HG03025 (cell line): ENCODE measurements at regions not wholly inside any gene's neighbourhood (a gene's known extent, or its start where the extent isn't known, plus 50 kb on each side); places are given as distances from the start of the nearest gene placed in this dataset.

ENCODE experiments used
- ATAC-seq: cut with Tn5 transposase; IDR thresholded peaks from one replicate; pipeline ENCODE4 v1.9.1; 2021; ENCODE audit warnings: mild to moderate bottlenecking, moderate library complexity; ENCODE audit not compliant: unreplicated experiment, low FRiP score

- no peak for ATAC-seq
Observed at GRCh38 chr2:41886145-41886664, 161.6 kb upstream of the PKDCC start.

GRCh38 chr2:41886757-41887156 is 161.1 kb upstream of the PKDCC start:
- no peak for ATAC-seq

DNA sequence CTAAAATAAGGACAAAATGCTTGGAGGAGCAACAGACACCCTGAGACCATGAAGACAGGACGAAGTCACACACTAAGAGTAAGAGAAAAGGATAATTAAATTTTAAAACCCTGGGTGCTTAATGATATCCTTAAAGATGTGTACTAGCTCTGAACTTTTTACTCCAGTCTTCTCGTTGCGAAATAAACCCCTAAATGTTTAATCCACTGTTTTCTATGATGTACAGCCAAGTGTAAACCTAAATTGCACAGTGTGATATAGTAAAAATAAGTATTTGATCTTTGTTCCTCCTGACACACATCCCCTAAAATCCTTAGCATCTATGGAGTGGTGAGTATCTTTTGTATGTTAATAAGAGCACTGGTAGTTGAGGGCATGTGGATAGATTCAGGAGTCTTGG is 157.5 kb upstream of the PKDCC start:
- ATAC-seq: no peak

- no peak for ATAC-seq
Observed at GRCh38 chr2:41892476-41892875, 155.3 kb upstream of the PKDCC start.

DNA sequence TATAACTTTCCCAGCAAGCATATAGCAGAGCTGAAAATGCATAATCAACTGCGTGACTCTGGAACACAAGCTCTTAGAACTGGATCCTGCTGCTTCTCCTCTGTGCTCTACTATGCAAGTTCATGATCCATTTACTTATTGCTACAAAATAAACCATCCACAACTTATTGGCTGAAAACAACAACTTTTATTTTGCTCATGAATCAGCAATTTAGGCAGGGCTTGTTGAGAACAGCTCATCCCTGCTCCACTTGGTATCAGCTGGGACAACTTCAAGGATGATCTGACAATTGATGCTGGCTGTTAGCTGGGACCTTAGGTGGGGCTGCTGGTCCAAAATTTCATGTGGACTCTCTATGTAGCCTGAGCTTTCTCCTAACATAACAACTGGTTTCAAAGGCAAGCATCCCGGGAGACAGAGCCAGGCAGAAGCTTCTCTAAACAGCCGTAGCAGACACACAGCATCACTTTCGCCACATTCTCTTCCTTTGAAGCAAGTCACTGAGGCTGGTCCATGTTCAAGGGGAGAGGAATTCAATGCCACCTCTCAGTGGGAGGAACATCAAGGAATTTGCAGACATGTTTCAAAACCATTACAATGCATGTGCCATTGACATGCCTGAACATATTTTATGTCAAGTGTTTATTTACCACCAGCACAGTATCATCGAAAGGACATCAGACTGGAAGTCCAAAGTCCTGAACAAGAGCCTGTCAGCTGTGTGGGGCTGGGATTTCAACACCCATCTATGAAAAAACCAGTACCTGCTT is 153.1 kb upstream of the PKDCC start:
- ATAC-seq: no peak

DNA sequence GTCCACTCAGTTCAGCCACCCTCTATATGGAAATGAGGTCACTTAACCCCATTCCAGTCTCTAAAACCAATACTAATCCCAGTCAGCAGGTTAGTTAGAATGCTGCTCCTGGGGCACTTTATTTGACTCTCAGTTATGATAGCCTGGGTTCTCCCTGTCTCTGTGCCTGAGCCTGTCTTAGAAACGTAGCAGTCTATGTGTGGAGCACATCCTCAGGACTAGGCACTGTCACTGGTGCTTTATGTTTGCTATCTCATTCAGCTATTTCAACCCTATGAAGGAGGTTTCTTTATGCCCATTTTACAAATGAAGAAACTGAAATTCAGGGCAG is 152.5 kb upstream of the PKDCC start:
- ATAC-seq: no peak

DNA sequence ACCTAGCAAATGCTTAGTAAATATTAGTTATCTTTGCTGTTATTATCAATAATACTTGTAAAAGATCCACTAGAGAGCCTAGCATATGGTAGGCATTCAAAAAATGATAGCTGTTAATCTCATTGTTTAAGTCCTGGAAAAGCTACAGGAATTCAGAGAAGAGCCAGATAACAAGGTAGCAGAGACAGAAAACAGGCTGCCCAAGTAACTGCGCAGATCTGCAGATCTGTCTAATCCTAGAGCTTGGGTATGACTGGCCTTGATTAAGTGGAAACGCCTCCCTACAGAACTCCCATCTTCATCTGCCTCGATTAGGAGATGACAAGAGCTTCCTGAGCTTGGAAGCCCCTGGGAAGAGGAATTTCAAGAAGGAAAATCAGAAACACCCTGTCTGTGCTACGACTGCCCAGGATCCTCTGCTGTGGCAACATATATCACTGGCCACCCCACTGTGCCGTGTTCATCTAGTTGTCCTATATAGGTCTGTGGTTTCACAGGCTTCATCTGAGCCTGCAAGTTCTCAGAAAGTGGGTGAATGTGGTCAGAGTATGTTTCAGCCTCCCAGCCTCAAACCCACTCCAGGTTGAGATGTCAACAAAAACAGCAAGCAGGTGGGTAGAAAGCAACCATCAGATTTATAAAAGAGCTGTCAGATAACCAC is 151.5 kb upstream of the PKDCC start:
- peak; percentile 97 for ATAC-seq

GRCh38 chr2:41899189-41899588 is 148.6 kb upstream of the PKDCC start:
- ATAC-seq: no peak

DNA sequence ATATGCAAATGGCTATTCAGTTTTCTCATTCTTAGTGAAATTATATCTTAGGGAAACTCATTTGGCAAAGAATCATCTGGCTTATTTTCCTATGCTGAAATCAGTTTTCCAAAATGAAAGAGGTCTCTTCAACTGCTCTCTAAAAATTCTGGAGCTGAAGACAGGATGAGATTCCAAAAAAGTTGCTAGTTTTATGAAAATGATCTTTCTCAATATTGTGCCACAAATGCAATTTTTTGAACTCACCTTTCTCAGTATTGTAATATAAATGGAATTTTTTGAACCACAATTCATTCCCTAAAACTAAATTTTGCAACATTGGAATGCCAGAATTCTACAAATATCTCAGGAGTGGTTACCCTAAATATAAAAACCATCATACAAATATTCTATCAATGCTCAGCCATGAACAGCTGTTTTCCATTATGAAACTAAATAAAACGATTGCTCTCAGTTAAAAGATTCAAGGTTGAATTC is 147.7 kb upstream of the PKDCC start:
- ATAC-seq: no peak

- no peak for ATAC-seq
Observed at GRCh38 chr2:41902897-41903296, 144.9 kb upstream of the PKDCC start.

DNA sequence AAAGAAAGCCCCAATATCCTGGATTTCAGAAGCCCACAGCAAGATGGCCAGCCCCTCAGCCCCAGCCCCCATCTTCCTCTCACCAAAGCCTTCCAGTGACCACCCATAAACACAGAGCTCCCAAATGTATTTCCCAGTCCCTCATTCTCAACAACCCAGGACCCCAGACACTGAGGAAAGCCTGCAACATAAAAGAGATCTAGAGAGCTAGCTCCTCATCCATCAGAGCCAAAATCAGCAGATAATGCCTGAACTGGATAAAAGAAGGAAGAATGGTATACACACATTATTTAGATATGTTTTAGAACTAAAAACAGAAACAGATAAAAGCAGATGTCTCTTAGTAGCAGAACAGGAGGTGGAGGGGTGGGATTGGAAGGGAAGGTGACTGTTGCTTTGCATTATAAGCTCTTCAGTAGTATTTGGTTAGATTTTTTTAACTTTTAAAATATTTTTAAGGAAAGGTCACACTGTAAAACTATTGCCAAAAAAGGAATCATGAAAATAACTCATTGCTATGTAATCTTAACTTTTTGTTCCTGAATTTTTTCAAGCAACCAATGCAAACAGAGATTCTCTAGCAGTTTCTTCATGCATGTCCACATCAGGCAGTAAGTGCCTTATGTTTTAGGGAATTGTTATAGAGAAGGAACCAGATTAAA is 144.2 kb upstream of the PKDCC start:
- ATAC-seq: no peak

GRCh38 chr2:41904459-41904858 is 143.4 kb upstream of the PKDCC start:
- no peak for ATAC-seq

- ATAC-seq: no peak
Observed at GRCh38 chr2:41905597-41906337, 142.1 kb upstream of the PKDCC start.

DNA sequence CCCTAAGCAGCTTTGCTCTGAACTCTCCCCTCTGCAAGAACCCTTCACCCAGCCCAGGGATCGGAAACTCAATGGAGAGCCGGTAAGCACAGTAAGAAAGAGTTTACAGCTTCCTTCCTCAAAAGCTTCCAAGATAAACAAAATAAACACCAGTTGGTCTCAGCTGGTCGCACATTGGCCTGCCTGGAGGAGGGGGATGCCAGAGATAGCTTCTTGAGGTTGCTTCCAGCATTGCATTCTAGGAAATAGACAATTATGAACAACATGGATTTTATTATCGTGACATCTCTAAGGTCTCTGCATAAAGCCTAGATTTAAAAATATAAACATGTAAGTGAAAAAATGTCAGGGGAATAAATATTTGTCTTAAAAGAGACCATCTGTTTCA is 141.5 kb upstream of the PKDCC start:
- ATAC-seq: no peak

DNA sequence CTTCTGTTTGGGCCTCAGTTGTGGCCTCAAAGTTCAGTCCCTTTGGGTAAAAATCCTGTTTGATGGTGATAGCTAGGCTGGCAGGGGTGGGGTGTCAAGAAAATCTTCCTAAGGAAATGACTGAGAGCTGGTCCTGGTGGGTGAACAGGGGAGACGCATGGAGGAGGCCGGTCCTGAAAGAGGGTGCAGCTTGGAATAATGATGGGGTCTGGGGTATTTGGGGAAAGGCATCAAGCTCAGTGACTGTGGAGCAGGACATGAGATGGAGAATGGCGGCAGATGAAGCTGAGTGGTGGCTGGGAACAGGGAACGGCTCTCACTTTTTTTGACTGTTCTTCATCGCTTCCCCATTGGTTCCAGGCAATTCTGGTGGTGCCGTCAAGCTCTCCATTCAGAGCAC is 140.7 kb upstream of the PKDCC start:
- ATAC-seq: no peak

DNA sequence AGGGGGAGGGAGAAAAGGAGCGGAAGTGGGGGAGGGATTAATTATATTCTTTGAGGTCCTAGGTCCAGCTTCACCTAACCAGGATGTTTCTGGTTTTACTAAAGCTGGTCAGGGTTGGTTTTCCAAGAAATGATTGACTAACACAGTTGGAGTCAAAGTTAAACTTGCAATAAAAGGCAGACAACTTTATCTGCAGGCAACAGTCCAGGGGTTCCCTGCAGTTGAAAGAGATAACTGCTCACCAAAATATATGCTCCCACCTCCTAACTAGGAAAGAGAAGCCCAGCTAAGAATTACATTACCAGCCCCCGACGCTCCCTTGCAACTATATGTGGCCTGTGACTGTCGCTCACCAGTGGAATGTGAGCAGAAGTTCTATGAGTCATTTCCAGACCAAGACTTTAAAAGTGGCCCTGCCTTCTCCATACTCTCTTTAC is 140.0 kb upstream of the PKDCC start:
- no peak for ATAC-seq

DNA sequence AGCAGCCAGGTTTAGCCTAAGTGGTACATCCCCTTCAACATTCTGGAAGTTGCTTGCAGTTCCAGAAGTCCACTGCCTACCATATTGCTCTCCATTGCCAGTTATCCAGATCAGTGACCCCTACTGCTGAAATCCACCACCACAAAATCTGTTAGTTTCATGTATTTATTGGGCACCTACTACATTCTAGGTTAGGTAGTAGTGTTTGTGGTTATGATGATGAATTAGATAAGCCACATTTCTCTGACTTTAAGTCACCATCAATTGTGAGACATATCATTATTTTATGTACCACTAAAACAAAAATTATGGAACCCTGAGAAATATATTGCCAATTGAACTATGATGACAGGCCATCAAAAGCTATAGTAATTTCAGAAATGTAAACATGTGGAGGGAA is 139.5 kb upstream of the PKDCC start:
- no peak for ATAC-seq

DNA sequence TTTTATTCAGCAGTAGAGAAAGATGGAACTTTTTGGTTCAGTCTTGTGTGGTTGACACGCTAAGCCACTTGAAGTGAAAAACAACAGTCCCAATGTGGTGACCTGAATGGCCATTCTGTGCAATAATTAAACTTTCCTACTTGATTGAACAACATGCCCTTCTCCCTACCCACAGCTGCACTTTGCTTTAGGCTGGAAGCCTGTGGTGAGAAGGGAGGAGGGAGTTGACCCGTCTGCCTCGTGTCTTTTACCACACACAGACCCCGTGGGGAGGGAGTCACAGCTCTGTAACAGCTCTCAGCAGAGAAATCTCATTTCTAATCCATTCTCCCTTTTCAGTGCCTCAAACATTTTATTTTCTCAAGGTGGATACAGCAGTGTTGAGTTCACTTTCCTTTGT is 138.2 kb upstream of the PKDCC start:
- ATAC-seq: no peak

- peak; percentile 48 for ATAC-seq
Observed at GRCh38 chr2:41910126-41910525, 137.7 kb upstream of the PKDCC start.

- ATAC-seq: no peak
Observed at GRCh38 chr2:41911033-41911432, 136.8 kb upstream of the PKDCC start.

DNA sequence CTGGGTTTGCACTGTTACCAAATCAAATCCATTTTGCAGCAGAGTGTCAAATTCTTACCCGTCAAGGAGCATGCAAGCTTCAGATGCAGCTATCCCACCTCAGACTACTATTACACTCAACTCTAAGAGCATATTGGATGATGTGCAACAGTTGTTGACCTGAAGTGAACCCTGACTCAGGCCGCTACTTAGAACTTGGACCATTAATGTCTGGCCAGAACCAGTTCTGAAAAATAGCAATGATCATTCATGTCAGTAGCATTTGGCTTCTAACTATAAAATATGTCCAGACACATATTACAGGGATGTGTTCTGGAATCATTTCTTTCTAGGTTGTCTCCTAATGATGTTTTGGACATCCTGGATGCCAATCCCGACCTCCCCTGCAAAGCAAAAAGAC is 135.5 kb upstream of the PKDCC start:
- no peak for ATAC-seq
